ENCODE measurements at regions not wholly inside any gene's neighbourhood (a gene's known extent, or its start where the extent isn't known, plus 50 kb on each side); places are given as distances from the start of the nearest gene placed in this dataset.

DNA sequence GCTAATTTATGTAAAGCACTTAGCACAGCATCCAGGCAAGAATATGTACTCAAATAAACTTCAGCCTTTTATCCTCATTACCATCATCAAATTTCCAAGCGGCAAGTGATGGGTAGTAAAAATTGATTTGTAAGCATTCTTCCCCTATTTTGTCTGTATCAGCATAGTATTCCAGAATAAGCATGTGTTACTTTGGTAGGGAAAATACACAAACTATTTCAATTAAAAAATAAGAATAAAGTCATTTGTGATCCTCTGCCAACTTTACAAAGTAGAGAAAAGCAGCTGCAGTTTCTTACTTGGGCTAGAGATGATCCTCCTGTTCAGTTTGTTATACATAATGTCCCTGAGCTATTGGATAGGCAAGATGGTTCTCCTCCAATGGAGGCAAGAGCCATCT lies 493.2 kb downstream of the ZEB2 start:
- TF ChIP-seq CTCF (IDR thresholded peaks at IDR 0.05; ENCODE audit: insufficient read depth, low read length, poor library complexity, severe bottlenecking) (no peak), EZH2phosphoT487 (conservative IDR thresholded peaks at IDR 0.05; ENCODE audit: low read length) (no peak)

Data from SU-DHL-6 (cell line).